Bronchial epithelial cell (primary cell): ENCODE measurements at regions not wholly inside any gene's neighbourhood (a gene's known extent, or its start where the extent isn't known, plus 50 kb on each side); places are given as distances from the start of the nearest gene placed in this dataset.
"Not testable (repeated sequence)": the region's sequence is repeated elsewhere in the genome, so short reads cannot be mapped to it uniquely, and the experiment has no call there.

Source experiments
- DNase-seq: peaks from one replicate; pipeline ENCODE4 v3.0.0-alpha.2; 2010; ENCODE audit warnings: low read depth
- FAIRE-seq: peaks from 2 replicates; lab custom pipeline; 2011; peaks lifted over from hg19 to GRCh38; lab: Jason Lieb, UNC
- H3K27me3 ChIP-seq: 2 replicates; pipeline ENCODE4 v1.5.1; 2011; ENCODE audit warnings: low read length; ENCODE audit not compliant: control insufficient read depth, insufficient read depth
- H3K36me3 ChIP-seq: 2 replicates; pipeline ENCODE4 v1.5.1; 2011; ENCODE audit warnings: low read length; ENCODE audit not compliant: control insufficient read depth, insufficient read depth
- H3K4me3 ChIP-seq: 2 replicates; pipeline ENCODE4 v1.5.1; 2011; ENCODE audit warnings: mild to moderate bottlenecking, low read depth, low read length, control low read depth
- TF ChIP-seq, protein P1 (sequence below): IDR thresholded peaks from 2 replicates; pipeline ENCODE4 v1.5.1; 2011; ENCODE audit warnings: mild to moderate bottlenecking, moderate library complexity, low read length, control low read depth, inconsistent platforms; ENCODE audit not compliant: insufficient read depth, severe bottlenecking

DNA sequence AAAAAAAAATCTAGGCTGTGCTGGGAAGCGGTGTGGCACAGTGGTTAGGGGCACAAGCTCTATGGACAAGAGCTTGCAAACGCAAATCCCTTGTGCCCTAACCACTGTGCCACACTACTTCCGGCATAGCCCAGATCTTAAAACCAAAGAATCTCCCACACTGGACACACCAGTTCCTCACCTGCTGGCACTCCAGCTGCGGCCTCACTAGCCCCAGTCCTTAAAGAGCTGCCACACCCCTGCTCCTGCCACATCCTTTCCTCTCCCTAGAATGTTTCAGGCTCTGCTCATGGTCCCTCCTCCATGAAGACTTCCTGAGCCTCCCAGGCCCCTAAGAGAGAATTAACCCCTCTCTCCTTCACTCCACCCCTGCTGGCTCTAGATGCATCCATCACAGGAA, 71.8 kb upstream of the SRSF6 start:
- no peak for DNase-seq
- TF ChIP-seq, protein P1, sequence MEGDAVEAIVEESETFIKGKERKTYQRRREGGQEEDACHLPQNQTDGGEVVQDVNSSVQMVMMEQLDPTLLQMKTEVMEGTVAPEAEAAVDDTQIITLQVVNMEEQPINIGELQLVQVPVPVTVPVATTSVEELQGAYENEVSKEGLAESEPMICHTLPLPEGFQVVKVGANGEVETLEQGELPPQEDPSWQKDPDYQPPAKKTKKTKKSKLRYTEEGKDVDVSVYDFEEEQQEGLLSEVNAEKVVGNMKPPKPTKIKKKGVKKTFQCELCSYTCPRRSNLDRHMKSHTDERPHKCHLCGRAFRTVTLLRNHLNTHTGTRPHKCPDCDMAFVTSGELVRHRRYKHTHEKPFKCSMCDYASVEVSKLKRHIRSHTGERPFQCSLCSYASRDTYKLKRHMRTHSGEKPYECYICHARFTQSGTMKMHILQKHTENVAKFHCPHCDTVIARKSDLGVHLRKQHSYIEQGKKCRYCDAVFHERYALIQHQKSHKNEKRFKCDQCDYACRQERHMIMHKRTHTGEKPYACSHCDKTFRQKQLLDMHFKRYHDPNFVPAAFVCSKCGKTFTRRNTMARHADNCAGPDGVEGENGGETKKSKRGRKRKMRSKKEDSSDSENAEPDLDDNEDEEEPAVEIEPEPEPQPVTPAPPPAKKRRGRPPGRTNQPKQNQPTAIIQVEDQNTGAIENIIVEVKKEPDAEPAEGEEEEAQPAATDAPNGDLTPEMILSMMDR: no peak
- no peaks in the 10 kb centered on the region for H3K27me3 ChIP-seq
- FAIRE-seq: no peak
- H3K36me3 ChIP-seq: no peaks in the 10 kb centered on the region
- H3K4me3 ChIP-seq: no peak overlapping the region

DNA sequence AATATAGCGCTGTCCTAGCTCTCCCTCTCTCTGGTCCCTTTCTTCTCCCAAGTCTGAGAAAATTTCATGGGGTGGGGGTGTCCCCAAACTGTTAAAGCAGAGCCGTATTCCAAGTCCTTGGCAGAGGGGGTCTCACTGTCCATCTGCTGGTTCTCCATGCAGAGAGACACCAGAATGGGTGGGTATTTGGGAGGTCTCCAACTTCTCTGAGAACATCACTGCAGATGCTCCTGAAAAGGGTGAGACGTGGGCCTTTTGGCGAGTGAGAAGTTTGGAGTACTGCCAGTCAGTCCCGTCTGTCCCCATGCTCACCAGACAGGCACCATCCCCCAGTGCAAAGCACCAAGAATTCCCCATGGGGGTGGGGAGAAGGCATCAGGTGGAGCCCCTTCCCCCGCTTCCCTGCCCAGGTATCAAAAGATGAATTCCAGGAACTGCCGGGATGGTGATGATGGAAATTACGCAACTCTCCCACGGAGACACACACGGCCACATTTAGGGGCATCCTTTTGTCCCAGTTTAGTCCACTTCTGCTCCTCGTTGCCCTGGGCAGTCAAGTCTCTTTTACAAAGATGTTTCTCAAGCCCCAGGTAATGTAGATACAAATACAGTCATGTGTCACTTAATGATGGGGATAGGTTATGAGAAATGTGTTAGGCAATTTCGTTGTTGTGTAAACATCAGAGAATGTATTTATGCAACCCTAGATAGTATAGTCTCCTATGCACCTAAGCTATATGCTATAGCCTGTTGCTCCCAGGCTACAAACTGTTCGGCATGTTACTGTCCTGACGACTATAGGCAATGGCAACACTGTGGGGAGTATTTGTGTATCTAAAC, 73.4 kb upstream of the SRSF6 start:
- TF ChIP-seq, protein P1: no peak
- H3K36me3 ChIP-seq: no peaks in the 10 kb centered on the region
- no peak overlapping the region for H3K4me3 ChIP-seq
- no peaks in the 10 kb centered on the region for H3K27me3 ChIP-seq
- DNase-seq: peak; percentile 15
- peak; percentile 32 for FAIRE-seq

DNA sequence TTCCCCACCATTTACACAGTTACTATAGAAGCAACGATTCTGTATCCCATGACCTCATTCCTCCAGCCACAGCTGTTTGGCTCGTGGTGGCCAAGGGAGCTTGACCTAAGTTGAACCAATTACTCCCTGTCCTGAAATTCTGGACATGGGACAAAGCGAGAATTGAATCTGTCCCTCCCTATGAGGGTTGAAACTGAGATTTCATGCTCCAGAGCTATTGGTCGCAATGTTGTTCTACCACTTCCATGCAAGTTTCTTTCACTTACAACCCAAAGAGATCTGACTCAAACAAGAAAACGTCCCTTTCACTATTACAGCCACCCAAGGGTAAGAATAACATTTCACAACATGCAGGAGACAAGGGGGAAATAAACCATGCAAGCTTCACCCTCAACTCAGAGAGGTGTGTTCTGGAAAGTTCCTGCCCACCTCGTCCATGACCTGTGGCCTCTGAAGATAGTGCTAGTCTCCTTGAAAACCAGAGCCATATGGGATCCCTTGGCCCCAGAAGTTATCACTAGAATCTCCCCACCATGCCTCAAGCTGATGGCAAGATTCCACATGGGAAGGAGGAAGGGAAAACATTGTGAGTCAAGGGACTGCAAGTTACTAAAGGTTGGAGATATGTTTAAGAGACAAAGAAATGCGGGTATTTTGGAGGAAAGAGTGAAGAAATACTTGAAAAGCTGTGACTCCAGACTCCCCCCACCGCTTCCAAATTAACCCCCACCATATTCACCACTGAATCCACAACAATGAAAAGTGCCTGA, 74.5 kb upstream of the SRSF6 start:
- H3K4me3 ChIP-seq: no peak overlapping the region
- no peak for FAIRE-seq
- no peaks in the 10 kb centered on the region for H3K36me3 ChIP-seq
- DNase-seq: no peak
- TF ChIP-seq, protein P1: no peak
- no peaks in the 10 kb centered on the region for H3K27me3 ChIP-seq

DNA sequence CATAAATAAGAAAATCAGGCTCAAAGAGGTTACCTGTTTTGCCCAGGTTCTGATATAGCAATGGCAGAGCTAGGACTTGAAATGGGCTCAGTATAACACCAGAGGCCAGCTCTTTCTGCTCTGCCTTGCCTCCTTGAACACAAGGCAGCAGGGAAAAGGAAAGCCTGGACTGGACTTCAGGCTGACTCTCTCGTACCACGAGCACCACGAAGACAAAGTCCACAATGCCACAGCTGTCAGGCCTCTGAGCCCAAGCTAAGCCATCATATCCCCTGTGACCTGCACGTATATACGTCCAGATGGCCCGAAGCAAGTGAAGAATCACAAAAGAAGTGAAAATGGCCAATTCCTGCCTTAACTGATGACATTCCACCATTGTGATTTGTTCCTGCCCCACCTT, 75.6 kb upstream of the SRSF6 start:
- not testable (repeated sequence) for H3K36me3 ChIP-seq, DNase-seq, H3K27me3 ChIP-seq, FAIRE-seq, H3K4me3 ChIP-seq

DNA sequence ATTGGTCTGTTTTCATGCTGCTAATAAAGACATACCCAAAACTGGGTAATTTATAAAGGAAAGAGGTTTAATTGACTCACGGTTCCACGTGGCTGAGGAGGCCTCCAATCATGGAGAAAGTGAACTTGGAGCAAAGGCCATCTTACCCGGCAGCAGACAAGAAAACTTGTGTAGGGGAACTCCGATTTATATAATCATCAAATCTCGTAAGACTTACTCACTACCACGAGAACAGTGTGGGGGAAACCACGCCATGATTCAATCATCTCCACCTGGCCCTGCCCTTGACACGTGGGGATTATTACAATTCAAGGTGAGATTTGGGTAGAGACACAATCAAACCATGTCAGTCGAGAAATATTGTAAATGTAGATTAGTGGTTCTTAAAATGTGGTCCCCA, 76.2 kb upstream of the SRSF6 start:
- H3K4me3 ChIP-seq, H3K27me3 ChIP-seq, FAIRE-seq, H3K36me3 ChIP-seq, DNase-seq: not testable (repeated sequence)

DNA sequence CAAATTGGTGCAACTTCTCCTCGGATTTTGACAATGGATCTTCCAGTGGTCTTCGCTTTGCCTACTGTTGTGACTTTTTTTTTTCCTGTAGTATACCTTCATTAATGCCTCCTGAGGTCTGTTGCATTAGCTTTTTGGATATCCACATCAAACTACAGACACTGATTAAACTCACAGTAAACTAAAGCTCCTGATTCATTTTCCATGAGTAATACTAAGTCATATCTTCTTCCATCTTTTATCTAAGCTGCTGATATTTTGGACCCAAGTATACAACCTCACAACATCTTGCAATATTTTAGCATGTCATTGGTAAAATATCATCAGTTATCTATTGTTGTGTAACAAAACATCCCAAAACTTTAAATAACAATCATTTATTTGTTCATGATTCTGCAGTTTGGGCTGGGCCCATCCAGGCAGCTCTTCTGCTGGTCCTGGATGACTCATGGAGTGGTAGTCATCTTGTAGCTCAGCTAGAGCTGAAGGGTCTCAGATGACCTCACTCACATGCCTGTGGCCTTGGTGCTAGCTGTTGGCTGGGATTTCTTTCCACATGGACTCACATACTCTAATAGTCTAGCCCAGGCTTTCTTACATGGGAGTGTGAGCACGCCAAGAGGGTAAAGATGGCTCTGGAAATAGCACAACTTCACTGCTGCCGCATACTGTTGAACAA, 78.3 kb upstream of the SRSF6 start:
- H3K36me3 ChIP-seq: no peaks in the 10 kb centered on the region
- FAIRE-seq (no peak), DNase-seq (peak; percentile 45)
- H3K4me3 ChIP-seq: no peak overlapping the region
- no peaks in the 10 kb centered on the region for H3K27me3 ChIP-seq
- TF ChIP-seq, protein P1: no peak
